ENCODE measurements at regions not wholly inside any gene's neighbourhood (a gene's known extent, or its start where the extent isn't known, plus 50 kb on each side); places are given as distances from the start of the nearest gene placed in this dataset.

DNA sequence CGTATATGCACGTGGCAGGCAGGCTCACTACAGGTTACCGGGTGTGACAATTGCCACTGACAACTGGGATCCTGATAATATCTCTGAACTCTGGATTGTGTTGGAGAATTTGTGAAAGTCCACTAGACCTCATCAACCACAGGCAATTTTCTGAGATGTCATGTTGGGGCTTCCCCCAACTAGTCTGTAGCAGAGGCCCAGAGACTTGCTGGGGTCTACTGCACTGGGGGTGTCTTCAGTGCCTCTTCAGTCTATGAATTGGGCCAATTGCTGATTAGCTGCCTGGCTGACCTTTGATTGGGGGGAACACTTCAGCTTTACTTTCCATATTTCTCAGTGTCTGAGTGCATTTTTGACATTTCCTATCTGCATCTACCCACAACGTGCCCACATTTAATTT, 201.5 kb downstream of the MTX2 start:
- Histone ChIP-seq H4K20me1 (ENCODE audit: insufficient read depth) (no peaks in the 10 kb centered on the region), H3F3A (ENCODE audit: insufficient read depth, low read depth) (no peaks in the 10 kb centered on the region), H2AFZ (no peak overlapping the region), H3K79me2 (ENCODE audit: low read depth) (no peaks in the 10 kb centered on the region), H3K27ac (no peak overlapping the region), H3K9me2 (ENCODE audit: insufficient read depth) (no peaks in the 10 kb centered on the region), H3K9me3 (ENCODE audit: insufficient read depth, low read depth) (no peaks in the 10 kb centered on the region), H3K36me3 (ENCODE audit: low read depth) (no peaks in the 10 kb centered on the region), H3K27me3 (ENCODE audit: insufficient read depth, low read depth) (no peaks in the 10 kb centered on the region), H3K4me3 (no peak overlapping the region), H3K4me2 (no peak overlapping the region), H3K4me1 (replicated peaks; ENCODE audit: insufficient read depth) (no peaks in the 10 kb centered on the region)
- DNase-seq = no peak
- ChIA-PET POLR2A (ENCODE audit: unreplicated experiment) (no interaction called here), CTCF (no interaction called here)
- intact Hi-C loops (cut with micrococcal nuclease; ENCODE audit: unreplicated experiment) = no loop called here
- BruUV-seq (replicated peaks) = no TSS peak
- TF ChIP-seq, protein P1, sequence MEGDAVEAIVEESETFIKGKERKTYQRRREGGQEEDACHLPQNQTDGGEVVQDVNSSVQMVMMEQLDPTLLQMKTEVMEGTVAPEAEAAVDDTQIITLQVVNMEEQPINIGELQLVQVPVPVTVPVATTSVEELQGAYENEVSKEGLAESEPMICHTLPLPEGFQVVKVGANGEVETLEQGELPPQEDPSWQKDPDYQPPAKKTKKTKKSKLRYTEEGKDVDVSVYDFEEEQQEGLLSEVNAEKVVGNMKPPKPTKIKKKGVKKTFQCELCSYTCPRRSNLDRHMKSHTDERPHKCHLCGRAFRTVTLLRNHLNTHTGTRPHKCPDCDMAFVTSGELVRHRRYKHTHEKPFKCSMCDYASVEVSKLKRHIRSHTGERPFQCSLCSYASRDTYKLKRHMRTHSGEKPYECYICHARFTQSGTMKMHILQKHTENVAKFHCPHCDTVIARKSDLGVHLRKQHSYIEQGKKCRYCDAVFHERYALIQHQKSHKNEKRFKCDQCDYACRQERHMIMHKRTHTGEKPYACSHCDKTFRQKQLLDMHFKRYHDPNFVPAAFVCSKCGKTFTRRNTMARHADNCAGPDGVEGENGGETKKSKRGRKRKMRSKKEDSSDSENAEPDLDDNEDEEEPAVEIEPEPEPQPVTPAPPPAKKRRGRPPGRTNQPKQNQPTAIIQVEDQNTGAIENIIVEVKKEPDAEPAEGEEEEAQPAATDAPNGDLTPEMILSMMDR (conservative IDR thresholded peaks at IDR 0.05) = no peak
- no peak for TF ChIP-seq EZH2 (IDR thresholded peaks at IDR 0.05; ENCODE audit: low read depth)

DNA sequence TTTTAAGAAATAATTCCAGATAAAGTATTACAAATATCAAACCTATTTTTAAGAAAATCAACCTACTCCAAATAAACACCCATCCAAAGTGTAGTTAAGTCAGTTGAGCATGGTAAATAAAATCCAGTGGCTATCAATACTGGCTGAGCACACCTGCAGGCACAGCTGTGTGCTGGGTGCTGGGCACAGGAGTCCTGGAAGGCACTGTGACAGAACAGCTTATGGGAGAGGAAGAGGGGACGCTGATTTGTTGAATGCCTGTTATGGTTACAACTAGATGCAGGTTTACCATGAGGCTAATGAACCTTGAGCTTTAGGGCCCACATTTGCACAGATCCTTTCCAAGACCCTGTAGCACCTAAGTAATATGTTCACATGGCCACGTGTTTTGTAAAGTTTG, 202.7 kb downstream of the MTX2 start:
- DNase-seq = no peak
- H3K9me3 ChIP-seq (ENCODE audit: insufficient read depth, low read depth) = no peaks in the 10 kb centered on the region
- H3K4me1 ChIP-seq (replicated peaks; ENCODE audit: insufficient read depth) = no peaks in the 10 kb centered on the region
- no peaks in the 10 kb centered on the region for H3K36me3 ChIP-seq (ENCODE audit: low read depth)
- POLR2A ChIA-PET (ENCODE audit: unreplicated experiment) = no interaction called here
- no peaks in the 10 kb centered on the region for H3K79me2 ChIP-seq (ENCODE audit: low read depth)
- H3K9me2 ChIP-seq (ENCODE audit: insufficient read depth) = no peaks in the 10 kb centered on the region
- H3K4me3 ChIP-seq = no peak overlapping the region
- H3K4me2 ChIP-seq = no peak overlapping the region
- H4K20me1 ChIP-seq (ENCODE audit: insufficient read depth) = no peaks in the 10 kb centered on the region
- H3K27ac ChIP-seq = no peak overlapping the region
- no peak for TF ChIP-seq EZH2 (IDR thresholded peaks at IDR 0.05; ENCODE audit: low read depth)
- TF ChIP-seq, protein P1 (conservative IDR thresholded peaks at IDR 0.05) = no peak
- H2AFZ ChIP-seq = peak overlapping the region; percentile 29; the same call in 1 of the 2 replicates
- BruUV-seq (replicated peaks) = no TSS peak
- H3F3A ChIP-seq (ENCODE audit: insufficient read depth, low read depth) = no peaks in the 10 kb centered on the region
- CTCF ChIA-PET = no interaction called here
- no peaks in the 10 kb centered on the region for H3K27me3 ChIP-seq (ENCODE audit: insufficient read depth, low read depth)
- intact Hi-C loops (cut with micrococcal nuclease; ENCODE audit: unreplicated experiment) = no loop called here

DNA sequence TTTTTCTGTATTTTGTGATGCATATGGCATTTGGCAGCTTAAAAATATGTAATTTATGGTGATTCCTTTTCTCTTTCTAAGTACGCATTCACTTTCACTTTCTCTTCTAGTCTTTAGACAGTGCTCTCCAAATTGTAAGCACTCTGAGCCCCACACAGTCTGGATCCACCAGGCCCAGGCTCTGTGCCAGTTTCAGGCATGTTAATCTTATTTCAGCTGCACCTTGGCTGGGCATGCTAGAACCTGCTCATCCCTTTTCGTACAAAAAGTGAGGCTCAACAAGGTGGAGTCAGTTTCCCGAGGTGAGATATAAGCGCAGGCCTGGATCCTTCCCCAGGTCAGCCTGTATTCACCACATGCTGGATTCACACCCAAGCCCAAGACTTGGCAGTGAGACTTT, 203.9 kb downstream of the MTX2 start:
- peak in 1 of 2 experiments; percentile 29 for DNase-seq
- no peak for TF ChIP-seq EZH2 (IDR thresholded peaks at IDR 0.05; ENCODE audit: low read depth)
- TF ChIP-seq, protein P1 (conservative IDR thresholded peaks at IDR 0.05) = no peak
- no peaks in the 10 kb centered on the region for H3K36me3 ChIP-seq (ENCODE audit: low read depth)
- no peaks in the 10 kb centered on the region for H3K79me2 ChIP-seq (ENCODE audit: low read depth)
- H3K27me3 ChIP-seq (ENCODE audit: insufficient read depth, low read depth) = no peaks in the 10 kb centered on the region
- no peaks in the 10 kb centered on the region for H4K20me1 ChIP-seq (ENCODE audit: insufficient read depth)
- no peaks in the 10 kb centered on the region for H3K9me3 ChIP-seq (ENCODE audit: insufficient read depth, low read depth)
- peak overlapping the region; percentile 35 for H3K4me2 ChIP-seq
- ChIA-PET POLR2A (ENCODE audit: unreplicated experiment) (no interaction called here), CTCF (interaction anchor here (0.5 kb wide), 1 partner anchor 133 kb away, joined by 12 read pairs; no protein-coding TSS in a partner anchor)
- H3F3A ChIP-seq (ENCODE audit: insufficient read depth, low read depth) = no peaks in the 10 kb centered on the region
- H2AFZ ChIP-seq = 0 out of 2 replicates have a peak overlapping the region, but pooled peaks have one; percentile 15
- no peaks in the 10 kb centered on the region for H3K9me2 ChIP-seq (ENCODE audit: insufficient read depth)
- H3K27ac ChIP-seq = no peak overlapping the region
- no TSS peak for BruUV-seq (replicated peaks)
- H3K4me3 ChIP-seq = no peak overlapping the region
- no peaks in the 10 kb centered on the region for H3K4me1 ChIP-seq (replicated peaks; ENCODE audit: insufficient read depth)
- intact Hi-C loops (cut with micrococcal nuclease; ENCODE audit: unreplicated experiment) = no loop called here

Data from PC-9 (cell line).